H9 (cell line): ENCODE measurements at regions not wholly inside any gene's neighbourhood (a gene's known extent, or its start where the extent isn't known, plus 50 kb on each side); places are given as distances from the start of the nearest gene placed in this dataset.

ENCODE experiments used
- DNase-seq: peaks from one replicate; pipeline ENCODE4 v3.0.0-alpha.2; 2017
- H2AFZ ChIP-seq: one replicate; pipeline ENCODE4 v1.6.1; 2013; ENCODE audit warnings: mild to moderate bottlenecking, low read length, control low read depth, moderate library complexity
- H2AK5ac ChIP-seq: 2 replicates; pipeline ENCODE4 v1.6.1; 2013; ENCODE audit warnings: low read length, control low read depth, mixed read lengths; ENCODE audit not compliant: insufficient read length
- H2BK120ac ChIP-seq: one replicate; pipeline ENCODE4 v1.6.1; 2013; ENCODE audit warnings: low read depth, mild to moderate bottlenecking, low read length, control low read depth, inconsistent platforms; ENCODE audit not compliant: poor library complexity, severe bottlenecking
- H2BK12ac ChIP-seq: 2 replicates; pipeline ENCODE4 v1.6.1; 2013; ENCODE audit warnings: low read length, control low read depth, mixed read lengths, low read depth; ENCODE audit not compliant: insufficient read length
- H2BK15ac ChIP-seq: 2 replicates; pipeline ENCODE4 v1.6.1; 2013; ENCODE audit warnings: low read depth, low read length, control low read depth
- H2BK20ac ChIP-seq: one replicate; pipeline ENCODE4 v1.6.1; 2013; ENCODE audit warnings: low read depth, mild to moderate bottlenecking, low read length, control low read depth, inconsistent platforms; ENCODE audit not compliant: poor library complexity, severe bottlenecking
- H2BK5ac ChIP-seq: 2 replicates; pipeline ENCODE4 v1.6.1; 2013; ENCODE audit warnings: low read length, control low read depth, mixed read lengths; ENCODE audit not compliant: insufficient read length
- H3K14ac ChIP-seq: 2 replicates; pipeline ENCODE4 v1.6.1; 2013; ENCODE audit warnings: low read length, control low read depth; ENCODE audit not compliant: insufficient read depth
- H3K18ac ChIP-seq: 2 replicates; pipeline ENCODE4 v1.6.1; 2013; ENCODE audit warnings: low read depth, mild to moderate bottlenecking, mixed read lengths, low read length, control low read depth; ENCODE audit not compliant: insufficient read length
- H3K23ac ChIP-seq: 2 replicates; pipeline ENCODE4 v1.6.1; 2013; ENCODE audit warnings: low read length, control low read depth, mixed read lengths, low read depth; ENCODE audit not compliant: insufficient read length
- H3K23me2 ChIP-seq: 2 replicates; pipeline ENCODE4 v1.6.1; 2013; ENCODE audit warnings: low read depth, mild to moderate bottlenecking, mixed read lengths, low read length, control low read depth; ENCODE audit not compliant: insufficient read length, poor library complexity, severe bottlenecking
- H3K27ac ChIP-seq: 2 replicates; pipeline ENCODE4 v1.5.1; 2013; ENCODE audit warnings: low read length, control low read depth, mixed read lengths, low read depth; ENCODE audit not compliant: insufficient read length
- H3K27me3 ChIP-seq: 2 replicates; pipeline ENCODE4 v1.6.1; 2013; ENCODE audit warnings: low read length, control low read depth, inconsistent platforms; ENCODE audit not compliant: insufficient read depth
- H3K4ac ChIP-seq: 2 replicates; pipeline ENCODE4 v1.6.1; 2013; ENCODE audit warnings: low read depth, mild to moderate bottlenecking, control low read depth, inconsistent platforms, low read length, moderate library complexity
- H3K4me1 ChIP-seq: 2 replicates; pipeline ENCODE4 v1.6.1; 2013; ENCODE audit warnings: low read length, control low read depth, inconsistent platforms; ENCODE audit not compliant: insufficient read depth
- H3K4me2 ChIP-seq: 2 replicates; pipeline ENCODE4 v1.6.1; 2013; ENCODE audit warnings: low read length, control low read depth, mixed read lengths; ENCODE audit not compliant: insufficient read length, insufficient read depth
- H3K56ac ChIP-seq: 2 replicates; pipeline ENCODE4 v1.6.1; 2013; ENCODE audit warnings: low read depth, mild to moderate bottlenecking, mixed read lengths, low read length, control low read depth; ENCODE audit not compliant: insufficient read length
- H3K79me1 ChIP-seq: 2 replicates; pipeline ENCODE4 v1.6.1; 2013; ENCODE audit warnings: low read depth, mild to moderate bottlenecking, moderate library complexity, low read length, control low read depth, inconsistent platforms; ENCODE audit not compliant: insufficient read depth, poor library complexity, severe bottlenecking
- H3K79me2 ChIP-seq: 2 replicates; pipeline ENCODE4 v1.6.1; 2013; ENCODE audit warnings: low read length, control low read depth, inconsistent platforms; ENCODE audit not compliant: insufficient read depth
- H3K9ac ChIP-seq: 2 replicates; pipeline ENCODE4 v1.6.1; 2013; ENCODE audit warnings: low read length, control low read depth, mixed read lengths; ENCODE audit not compliant: insufficient read length; ENCODE audit errors: extremely low read depth
- H3K9me3 ChIP-seq: one replicate; pipeline ENCODE4 v1.6.1; 2013; ENCODE audit warnings: low read depth, low read length, inconsistent platforms; ENCODE audit not compliant: control insufficient read depth
- H3T11ph ChIP-seq: one replicate; pipeline ENCODE4 v1.6.1; 2013; ENCODE audit warnings: mild to moderate bottlenecking, low read length, control low read depth, inconsistent platforms
- H4K20me1 ChIP-seq: one replicate; pipeline ENCODE4 v1.6.1; 2013; ENCODE audit not compliant: control insufficient read depth, insufficient read length, insufficient read depth
- H4K5ac ChIP-seq: 2 replicates; pipeline ENCODE4 v1.6.1; 2013; ENCODE audit warnings: low read depth, mild to moderate bottlenecking, mixed read lengths, low read length, control low read depth; ENCODE audit not compliant: insufficient read length
- H4K8ac ChIP-seq: replicated peaks from 2 replicates; pipeline ENCODE4 v1.6.1; 2013; ENCODE audit warnings: low read length, control low read depth, mixed read lengths, low read depth; ENCODE audit not compliant: insufficient read length
- H4K91ac ChIP-seq: 2 replicates; pipeline ENCODE4 v1.6.1; 2013; ENCODE audit warnings: low read depth, mild to moderate bottlenecking, moderate library complexity, mixed read lengths, low read length, control low read depth; ENCODE audit not compliant: insufficient read length
- H3K27ac Mint-ChIP-seq, 3 experiments: 2 replicates in 2 of 3; 3 replicates in 1 of 3; pipeline ENCODE4 v1.8.0; 2020 to 2021; ENCODE audit warnings: mixed read lengths in 3 of 3, mild to moderate bottlenecking in 1 of 3, moderate library complexity in 1 of 3
- H3K27me3 Mint-ChIP-seq: 2 replicates; pipeline ENCODE4 v1.8.0; 2021; ENCODE audit warnings: low read depth, mild to moderate bottlenecking, moderate library complexity, mixed read lengths
- H3K36me3 Mint-ChIP-seq, 3 experiments: 2 replicates in 2 of 3; 3 replicates in 1 of 3; pipeline ENCODE4 v1.8.0; 2020 to 2021; ENCODE audit warnings: low read depth in 3 of 3, mixed read lengths in 3 of 3; ENCODE audit not compliant: insufficient read depth in 1 of 3
- H3K4me1 Mint-ChIP-seq, 2 experiments: 2 replicates each; pipeline ENCODE4 v1.8.0; 2020; ENCODE audit warnings: mixed read lengths in 2 of 2
- H3K4me3 Mint-ChIP-seq, 2 experiments: 2 replicates in 1 of 2; 3 replicates in 1 of 2; pipeline ENCODE4 v1.8.0; 2020 to 2021; ENCODE audit warnings: mild to moderate bottlenecking in 2 of 2, mixed read lengths in 2 of 2, moderate library complexity in 1 of 2
- H3K9me3 Mint-ChIP-seq, 2 experiments: 2 replicates in 1 of 2; 3 replicates in 1 of 2; pipeline ENCODE4 v1.8.0; 2020; ENCODE audit warnings: mild to moderate bottlenecking in 2 of 2, mixed read lengths in 2 of 2, moderate library complexity in 1 of 2
- WGBS: extraction: QIAGEN DNeasy Blood & Tissue Kit; methylation state at CpG from one replicate; pipeline ENCODE4 v1.1.7; 2013; ENCODE audit warnings: missing lambda C conversion rate, low lambda C conversion rate, mixed read lengths; ENCODE audit not compliant: insufficient read length; ENCODE audit errors: extremely low coverage; 5-methylcytosine and 5-hydroxymethylcytosine counted together
- TF ChIP-seq, protein P1 (sequence below): fragments of 200-600 bp; sonication (generic); conservative IDR thresholded peaks from 3 replicates; pipeline ENCODE4 v1.8.0; 2021; ENCODE audit warnings: antibody characterized with exemption, mild to moderate bottlenecking

DNA sequence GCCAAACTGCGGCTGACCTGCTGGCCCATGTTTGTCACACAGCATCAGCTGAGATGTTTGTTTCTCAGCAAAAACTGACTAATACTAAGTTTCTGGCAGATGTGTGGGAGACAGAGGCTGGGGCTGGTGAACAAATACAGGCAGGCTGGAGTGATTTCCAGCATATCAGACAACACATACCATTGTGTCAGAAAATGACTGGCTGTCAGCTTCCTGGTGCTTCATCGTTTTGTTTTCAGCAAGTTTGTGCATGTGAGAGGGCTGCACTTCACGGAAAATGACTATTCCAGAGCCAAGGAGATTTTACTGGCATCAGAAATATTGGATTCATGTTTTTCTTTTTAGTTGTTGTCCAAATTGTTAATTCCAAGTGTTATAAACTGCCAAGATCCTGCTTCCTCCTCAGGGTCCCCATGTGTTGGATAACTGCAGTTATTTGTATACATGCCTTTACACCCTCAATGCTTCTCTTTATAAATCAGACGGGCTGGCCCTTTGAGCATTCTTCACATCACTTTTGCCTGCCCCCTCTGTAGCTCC is 145.7 kb downstream of the GALC start:
- WGBS: no CpG with 5 or more reads among the region's 4 CpGs
- no peaks in the 10 kb centered on the region for H3K9me3 ChIP-seq
- Mint-ChIP-seq H3K27ac (no peak overlapping the region), H3K9me3 (no peaks in the 10 kb centered on the region; a peak in 1 of 5 replicates), H3K4me3 (no peak overlapping the region), H3K36me3 (no peaks in the 10 kb centered on the region), H3K4me1 (no peaks in the 10 kb centered on the region), H3K27me3 (peaks cover 1% of the 10 kb centered on the region)
- H2BK15ac ChIP-seq: no peak overlapping the region
- H2BK20ac ChIP-seq: no peak overlapping the region
- DNase-seq: no peak
- H3K23me2 ChIP-seq: no peaks in the 10 kb centered on the region
- H3K27me3 ChIP-seq: no peaks in the 10 kb centered on the region
- H3K79me2 ChIP-seq: no peaks in the 10 kb centered on the region
- no peak overlapping the region for H3K9ac ChIP-seq
- H2BK12ac ChIP-seq: no peak overlapping the region
- H2BK120ac ChIP-seq: no peak overlapping the region
- H4K8ac ChIP-seq: no peak overlapping the region
- H4K91ac ChIP-seq: no peak overlapping the region
- no peak overlapping the region for H2BK5ac ChIP-seq
- H3K18ac ChIP-seq: no peak overlapping the region
- no peak overlapping the region for H2AK5ac ChIP-seq
- no peak overlapping the region for H3K56ac ChIP-seq
- no peak overlapping the region for H3K23ac ChIP-seq
- H3K4me2 ChIP-seq: no peak overlapping the region
- H2AFZ ChIP-seq: no peak overlapping the region
- H3K79me1 ChIP-seq: no peaks in the 10 kb centered on the region
- H3K4me1 ChIP-seq: no peaks in the 10 kb centered on the region
- H3K4ac ChIP-seq: no peak overlapping the region
- no peak overlapping the region for H3K14ac ChIP-seq
- no peak overlapping the region for H4K5ac ChIP-seq
- H3K27ac ChIP-seq: no peak overlapping the region
- no peaks in the 10 kb centered on the region for H4K20me1 ChIP-seq
- H3T11ph ChIP-seq: no peak overlapping the region
- TF ChIP-seq, protein P1, sequence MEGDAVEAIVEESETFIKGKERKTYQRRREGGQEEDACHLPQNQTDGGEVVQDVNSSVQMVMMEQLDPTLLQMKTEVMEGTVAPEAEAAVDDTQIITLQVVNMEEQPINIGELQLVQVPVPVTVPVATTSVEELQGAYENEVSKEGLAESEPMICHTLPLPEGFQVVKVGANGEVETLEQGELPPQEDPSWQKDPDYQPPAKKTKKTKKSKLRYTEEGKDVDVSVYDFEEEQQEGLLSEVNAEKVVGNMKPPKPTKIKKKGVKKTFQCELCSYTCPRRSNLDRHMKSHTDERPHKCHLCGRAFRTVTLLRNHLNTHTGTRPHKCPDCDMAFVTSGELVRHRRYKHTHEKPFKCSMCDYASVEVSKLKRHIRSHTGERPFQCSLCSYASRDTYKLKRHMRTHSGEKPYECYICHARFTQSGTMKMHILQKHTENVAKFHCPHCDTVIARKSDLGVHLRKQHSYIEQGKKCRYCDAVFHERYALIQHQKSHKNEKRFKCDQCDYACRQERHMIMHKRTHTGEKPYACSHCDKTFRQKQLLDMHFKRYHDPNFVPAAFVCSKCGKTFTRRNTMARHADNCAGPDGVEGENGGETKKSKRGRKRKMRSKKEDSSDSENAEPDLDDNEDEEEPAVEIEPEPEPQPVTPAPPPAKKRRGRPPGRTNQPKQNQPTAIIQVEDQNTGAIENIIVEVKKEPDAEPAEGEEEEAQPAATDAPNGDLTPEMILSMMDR: no peak
